ENCODE measurements at regions not wholly inside any gene's neighbourhood (a gene's known extent, or its start where the extent isn't known, plus 50 kb on each side); places are given as distances from the start of the nearest gene placed in this dataset.

GRCh38 chr13:109397285-109397684 is 389.1 kb downstream of the IRS2 start:
- H3K36me3 ChIP-seq, result no peaks in the 10 kb centered on the region
- no peaks in the 10 kb centered on the region for H3K27me3 ChIP-seq
- no peak overlapping the region for H3K27ac ChIP-seq
- H3K9me3 ChIP-seq (ENCODE audit: low read depth), result no peaks in the 10 kb centered on the region
- DNase-seq (ENCODE audit: low read depth in 1 of 2, low spot score in 1 of 2), result no peak
- H3K4me1 ChIP-seq (ENCODE audit: low read depth), result peaks cover 7% of the 10 kb centered on the region
- no peak overlapping the region for H3K4me3 ChIP-seq
- TF ChIP-seq, protein P1, sequence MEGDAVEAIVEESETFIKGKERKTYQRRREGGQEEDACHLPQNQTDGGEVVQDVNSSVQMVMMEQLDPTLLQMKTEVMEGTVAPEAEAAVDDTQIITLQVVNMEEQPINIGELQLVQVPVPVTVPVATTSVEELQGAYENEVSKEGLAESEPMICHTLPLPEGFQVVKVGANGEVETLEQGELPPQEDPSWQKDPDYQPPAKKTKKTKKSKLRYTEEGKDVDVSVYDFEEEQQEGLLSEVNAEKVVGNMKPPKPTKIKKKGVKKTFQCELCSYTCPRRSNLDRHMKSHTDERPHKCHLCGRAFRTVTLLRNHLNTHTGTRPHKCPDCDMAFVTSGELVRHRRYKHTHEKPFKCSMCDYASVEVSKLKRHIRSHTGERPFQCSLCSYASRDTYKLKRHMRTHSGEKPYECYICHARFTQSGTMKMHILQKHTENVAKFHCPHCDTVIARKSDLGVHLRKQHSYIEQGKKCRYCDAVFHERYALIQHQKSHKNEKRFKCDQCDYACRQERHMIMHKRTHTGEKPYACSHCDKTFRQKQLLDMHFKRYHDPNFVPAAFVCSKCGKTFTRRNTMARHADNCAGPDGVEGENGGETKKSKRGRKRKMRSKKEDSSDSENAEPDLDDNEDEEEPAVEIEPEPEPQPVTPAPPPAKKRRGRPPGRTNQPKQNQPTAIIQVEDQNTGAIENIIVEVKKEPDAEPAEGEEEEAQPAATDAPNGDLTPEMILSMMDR (IDR thresholded peaks at IDR 0.05; ENCODE audit: low read depth, low read length), result no peak

DNA sequence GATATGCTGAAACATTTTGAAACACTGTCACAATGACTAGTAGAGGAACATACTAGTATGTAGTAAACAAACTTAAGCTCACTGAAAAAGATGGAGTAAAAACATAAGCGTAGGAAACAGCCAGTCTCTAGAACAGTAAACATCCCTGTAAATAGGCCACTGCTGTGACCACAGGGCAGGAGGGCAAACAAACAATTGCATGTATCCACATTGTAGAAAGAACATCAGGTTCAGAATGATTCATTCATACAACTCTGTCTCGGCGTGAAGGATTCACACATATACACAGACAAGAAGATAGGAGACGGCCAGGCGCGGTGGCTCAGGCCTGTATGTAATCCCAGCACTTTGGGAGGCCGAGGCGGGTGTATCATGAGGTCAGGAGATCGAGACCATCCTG is 390.1 kb downstream of the IRS2 start:
- Histone ChIP-seq H3K27ac (no peak overlapping the region), H3K36me3 (no peaks in the 10 kb centered on the region), H3K27me3 (no peaks in the 10 kb centered on the region), H3K4me3 (no peak overlapping the region), H3K4me1 (ENCODE audit: low read depth) (peaks cover 7% of the 10 kb centered on the region), H3K9me3 (ENCODE audit: low read depth) (no peaks in the 10 kb centered on the region)
- DNase-seq (ENCODE audit: low read depth in 1 of 2, low spot score in 1 of 2), result no peak
- TF ChIP-seq, protein P1 (IDR thresholded peaks at IDR 0.05; ENCODE audit: low read depth, low read length), result no peak

DNA sequence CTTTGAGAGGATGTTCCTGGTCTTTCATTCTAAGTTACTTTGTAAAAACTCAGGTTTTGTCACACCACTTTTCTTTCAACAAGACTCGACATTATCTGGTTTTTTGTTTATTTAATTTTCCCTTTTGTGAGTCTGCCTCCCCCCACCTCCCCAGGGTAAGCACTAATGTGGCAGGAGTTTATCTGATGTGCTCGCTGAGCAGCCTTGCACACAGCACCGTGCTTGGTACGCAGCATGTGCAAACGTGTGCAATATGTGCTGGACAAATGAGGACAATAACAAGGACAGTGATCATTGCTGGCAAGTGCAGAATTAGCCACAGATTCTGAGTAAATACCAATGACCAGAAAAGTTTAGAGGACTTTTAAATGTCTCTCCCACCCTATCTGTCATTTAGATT is 391.4 kb downstream of the IRS2 start:
- no peak for DNase-seq (ENCODE audit: low read depth in 1 of 2, low spot score in 1 of 2)
- Histone ChIP-seq H3K4me3 (no peak overlapping the region), H3K36me3 (no peaks in the 10 kb centered on the region), H3K9me3 (ENCODE audit: low read depth) (no peaks in the 10 kb centered on the region), H3K4me1 (ENCODE audit: low read depth) (peaks cover 7% of the 10 kb centered on the region), H3K27me3 (no peaks in the 10 kb centered on the region), H3K27ac (no peak overlapping the region)
- TF ChIP-seq, protein P1 (IDR thresholded peaks at IDR 0.05; ENCODE audit: low read depth, low read length), result no peak

DNA sequence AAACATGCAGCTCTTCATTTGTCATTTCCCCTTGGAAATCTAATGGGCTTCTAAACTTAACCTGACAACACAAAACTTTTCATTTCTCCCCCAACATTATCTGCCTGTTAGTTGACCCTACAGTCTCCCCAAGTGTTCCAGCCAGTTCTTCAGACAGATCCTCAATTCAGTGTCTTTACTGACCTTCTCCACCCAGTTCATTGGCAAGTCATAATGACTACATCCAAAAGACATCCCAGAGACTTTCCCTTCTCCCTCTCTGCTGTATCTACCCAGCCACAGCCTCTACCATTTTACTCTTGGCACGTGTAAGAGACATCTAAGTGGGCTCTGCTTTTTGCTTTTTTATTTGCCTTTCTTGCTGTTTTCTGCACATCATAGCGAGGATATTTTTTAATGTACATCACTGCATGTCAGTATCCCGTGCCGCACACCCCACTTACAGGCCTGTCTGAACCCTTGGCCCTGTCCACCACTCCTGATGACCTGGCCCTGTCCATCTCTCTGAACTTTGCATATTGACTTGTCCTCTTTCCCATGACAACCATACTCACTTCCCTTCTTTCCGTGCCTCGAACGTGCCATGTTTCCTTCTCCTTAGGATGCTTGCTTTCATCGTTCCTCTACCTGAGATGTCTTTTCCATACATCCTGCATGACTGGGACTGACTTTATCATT is 391.9 kb downstream of the IRS2 start:
- no peak overlapping the region for H3K4me3 ChIP-seq
- H3K4me1 ChIP-seq (ENCODE audit: low read depth), result peaks cover 7% of the 10 kb centered on the region
- TF ChIP-seq, protein P1 (IDR thresholded peaks at IDR 0.05; ENCODE audit: low read depth, low read length), result no peak
- no peaks in the 10 kb centered on the region for H3K9me3 ChIP-seq (ENCODE audit: low read depth)
- no peaks in the 10 kb centered on the region for H3K27me3 ChIP-seq
- no peaks in the 10 kb centered on the region for H3K36me3 ChIP-seq
- H3K27ac ChIP-seq, result peak overlapping the region; percentile 48
- no peak for DNase-seq (ENCODE audit: low read depth in 1 of 2, low spot score in 1 of 2)

DNA sequence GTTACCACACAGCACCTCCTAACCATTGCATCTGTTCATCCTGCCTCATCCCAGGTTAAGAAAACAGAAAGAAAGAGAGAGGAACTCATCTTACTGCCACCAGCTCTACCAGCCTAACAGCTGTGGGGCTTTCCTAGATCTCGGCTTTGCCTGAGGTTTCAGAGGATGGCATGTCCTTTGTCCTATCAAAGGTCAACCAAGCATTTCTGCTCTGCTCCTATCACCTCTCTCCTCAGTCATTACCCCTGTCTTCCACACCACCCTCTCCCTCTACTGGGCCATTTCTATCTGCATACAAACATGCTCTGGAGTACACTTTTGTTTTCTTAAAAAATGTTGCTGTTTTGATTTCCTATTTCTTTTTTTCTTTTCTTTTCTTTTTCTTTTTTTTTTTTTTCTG is 393.3 kb downstream of the IRS2 start:
- H3K36me3 ChIP-seq, result no peaks in the 10 kb centered on the region
- H3K27me3 ChIP-seq, result no peaks in the 10 kb centered on the region
- no peak for DNase-seq (ENCODE audit: low read depth in 1 of 2, low spot score in 1 of 2)
- H3K4me3 ChIP-seq, result no peak overlapping the region
- H3K4me1 ChIP-seq (ENCODE audit: low read depth), result peaks cover 7% of the 10 kb centered on the region
- H3K27ac ChIP-seq, result no peak overlapping the region
- TF ChIP-seq, protein P1 (IDR thresholded peaks at IDR 0.05; ENCODE audit: low read depth, low read length), result no peak
- no peaks in the 10 kb centered on the region for H3K9me3 ChIP-seq (ENCODE audit: low read depth)
